HG03066 (cell line): ENCODE measurements at regions not wholly inside any gene's neighbourhood (a gene's known extent, or its start where the extent isn't known, plus 50 kb on each side); places are given as distances from the start of the nearest gene placed in this dataset.

Experiments
- ATAC-seq: cut with Tn5 transposase; IDR thresholded peaks from one replicate; pipeline ENCODE4 v1.9.1; 2021; ENCODE audit warnings: low read depth; ENCODE audit not compliant: unreplicated experiment

GRCh38 chr17:45706033-45706432, 78.1 kb upstream of the CRHR1 start:
- ATAC-seq, result no peak

DNA sequence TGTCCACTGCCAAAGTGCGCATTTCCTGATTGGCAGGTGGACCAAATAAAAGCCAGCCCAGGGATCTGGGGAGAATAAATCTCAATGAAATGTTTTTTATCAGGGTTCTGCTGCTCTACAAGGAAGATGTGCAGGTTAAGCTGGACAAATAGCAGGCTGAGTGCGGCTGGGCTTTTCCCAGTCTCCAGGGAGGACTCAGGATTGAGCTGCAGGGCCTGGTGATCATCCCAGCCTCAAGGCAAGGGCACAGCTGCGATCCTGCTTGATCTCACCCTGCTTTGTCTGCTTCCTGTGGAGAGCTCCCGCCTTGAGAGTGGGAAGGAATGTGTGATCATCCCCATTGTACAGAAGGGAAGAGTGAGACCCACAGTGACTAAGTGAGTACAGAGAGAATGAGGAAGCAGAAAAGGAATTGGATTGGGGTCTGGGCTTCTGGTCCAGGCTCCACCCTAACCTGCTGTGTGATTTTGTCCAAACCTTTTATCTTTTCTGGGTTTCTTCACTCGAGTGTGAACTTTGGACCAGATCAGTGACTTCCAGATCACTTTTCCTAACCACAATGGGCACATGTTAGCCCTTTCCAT, 75.3 kb upstream of the CRHR1 start:
- no peak for ATAC-seq

- no peak for ATAC-seq
Measured at GRCh38 chr17:45709728-45710288, 74.3 kb upstream of the CRHR1 start.

GRCh38 chr17:45715787-45716186, 68.3 kb upstream of the CRHR1 start:
- no peak for ATAC-seq

DNA sequence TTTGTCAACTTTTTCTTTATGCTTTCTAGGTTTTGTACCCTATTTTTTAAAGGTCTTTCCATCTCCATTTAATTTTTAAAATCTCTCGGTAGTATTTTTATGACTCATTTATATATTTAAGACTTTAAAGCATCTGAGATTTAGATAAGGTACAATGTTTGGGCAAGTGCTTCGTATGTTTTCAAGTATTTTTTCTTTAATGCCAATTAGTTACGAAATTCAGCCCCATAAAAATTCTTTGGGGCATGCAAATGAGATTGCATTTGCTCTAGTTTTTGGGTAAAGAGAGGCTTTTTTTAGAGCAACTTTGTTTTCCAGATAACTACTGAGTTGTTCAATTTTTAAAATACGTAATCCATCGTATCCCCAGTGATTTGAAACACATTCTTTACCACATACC, 65.3 kb upstream of the CRHR1 start:
- no peak for ATAC-seq

- no peak for ATAC-seq
Measured at GRCh38 chr17:45719335-45720071, 64.6 kb upstream of the CRHR1 start.

DNA sequence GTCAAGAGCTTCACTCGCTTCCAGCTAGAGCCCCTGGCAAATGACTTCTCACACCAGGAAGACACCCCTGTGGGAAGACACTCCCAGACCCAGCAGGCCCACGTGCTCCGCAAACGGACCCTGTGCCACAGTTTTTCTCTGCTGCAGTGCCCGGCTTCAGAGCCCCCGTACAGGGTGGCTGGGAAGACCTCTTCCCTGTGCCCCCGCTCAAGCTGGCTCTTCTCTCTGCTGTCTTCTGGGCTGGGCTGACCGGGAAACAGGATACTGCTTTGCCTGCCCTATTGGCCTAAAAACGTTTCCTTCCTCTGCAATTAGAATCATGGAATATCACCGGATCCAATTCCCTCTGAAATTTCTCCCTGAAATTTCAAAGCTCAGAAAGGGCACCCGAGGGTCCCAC, 63.7 kb upstream of the CRHR1 start:
- ATAC-seq, result no peak

DNA sequence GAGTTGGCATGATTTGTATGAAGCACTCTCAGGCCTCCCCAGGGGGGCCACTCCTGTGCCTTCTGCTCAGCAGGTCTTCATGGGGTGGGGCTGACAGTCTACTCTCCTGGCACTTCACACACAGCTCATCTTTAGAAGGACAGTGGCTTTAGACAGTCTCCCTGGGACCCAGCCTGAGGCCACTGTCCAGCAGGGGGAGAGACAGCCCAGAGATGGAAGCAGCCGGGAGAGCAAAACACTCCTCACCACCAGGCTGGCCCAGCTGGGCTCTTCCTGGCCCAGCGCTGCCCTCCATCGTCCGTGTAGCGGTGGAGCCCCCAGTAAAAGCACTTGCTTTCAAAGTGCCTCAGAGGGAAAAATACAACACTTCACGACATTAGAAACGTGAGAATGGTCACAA, 62.0 kb upstream of the CRHR1 start:
- no peak for ATAC-seq

DNA sequence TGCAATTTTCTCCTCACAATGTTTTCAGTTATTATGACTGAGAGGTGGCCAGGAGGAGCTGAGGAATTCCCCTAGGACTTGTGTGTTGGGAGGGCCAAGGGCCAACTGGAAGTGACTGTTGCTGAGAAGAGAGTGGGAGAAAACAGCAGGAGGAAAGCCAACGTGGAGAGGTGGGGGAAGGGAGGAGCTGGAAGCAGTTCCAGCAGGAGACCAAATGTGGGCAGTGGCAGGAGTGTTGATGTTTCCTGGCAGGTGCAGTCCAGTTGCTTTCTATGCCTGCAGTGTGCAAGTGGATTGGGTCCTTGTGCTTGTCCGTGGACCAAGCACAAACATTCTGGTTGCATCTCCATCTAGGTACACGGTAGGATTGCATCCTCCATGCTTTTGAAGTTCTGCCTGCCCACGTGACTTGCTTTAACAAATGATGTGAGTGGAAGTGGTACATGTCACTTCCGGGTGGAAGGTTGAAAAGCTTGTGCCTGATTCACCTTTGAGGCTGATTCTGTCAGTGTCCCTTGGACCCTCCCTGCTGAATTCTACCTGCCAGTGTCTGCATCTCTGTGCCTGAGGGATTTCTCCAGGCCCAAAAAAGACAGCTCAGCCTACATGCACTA, 54.7 kb upstream of the CRHR1 start:
- no peak for ATAC-seq

DNA sequence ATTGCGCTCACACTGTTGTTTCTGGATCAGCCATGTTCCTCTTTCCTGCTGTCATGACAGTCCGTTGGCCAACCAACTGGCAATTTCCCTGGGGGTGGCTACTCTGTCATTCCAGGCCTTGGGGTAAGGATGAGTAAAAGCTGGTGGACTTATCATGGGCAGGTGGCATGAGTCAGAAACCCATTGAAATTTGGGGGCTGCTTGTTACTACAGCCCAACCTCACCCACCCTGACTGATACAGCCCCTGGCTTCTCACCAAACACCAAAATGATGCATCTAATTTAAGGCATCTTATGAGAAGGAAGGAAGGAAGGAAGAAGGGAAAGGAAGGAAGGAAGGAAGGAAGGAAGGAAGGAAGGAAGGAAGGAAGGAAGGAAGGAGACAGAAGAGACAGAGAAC, 53.9 kb upstream of the CRHR1 start:
- ATAC-seq, result no peak

DNA sequence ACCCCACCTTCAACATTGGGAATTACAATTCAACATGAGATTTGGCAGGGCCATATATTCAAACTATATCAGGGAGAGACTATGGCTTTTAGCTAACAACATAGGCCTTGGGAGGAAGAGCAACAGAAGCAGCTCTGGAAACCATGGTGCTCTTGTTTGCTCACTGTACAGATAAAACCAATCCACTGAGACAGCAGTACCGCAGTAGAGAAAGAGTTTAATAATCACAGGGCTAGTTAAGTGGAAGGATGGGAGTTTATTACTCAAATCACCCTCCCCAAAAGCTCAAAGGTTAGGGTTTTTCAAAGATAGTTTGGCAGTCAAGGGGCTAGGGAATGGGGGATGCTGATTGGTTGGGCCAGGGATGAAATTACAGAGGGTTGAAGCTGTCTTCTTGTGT, 52.7 kb upstream of the CRHR1 start:
- ATAC-seq, result no peak

- no peak for ATAC-seq
Measured at GRCh38 chr17:45732926-45733505, 51.1 kb upstream of the CRHR1 start.

- ATAC-seq, result no peak
Measured at GRCh38 chr17:45733781-45734180, 50.3 kb upstream of the CRHR1 start.
